ENCODE measurements at regions not wholly inside any gene's neighbourhood (a gene's known extent, or its start where the extent isn't known, plus 50 kb on each side); places are given as distances from the start of the nearest gene placed in this dataset.
"Not testable (repeated sequence)": the region's sequence is repeated elsewhere in the genome, so short reads cannot be mapped to it uniquely, and the experiment has no call there.

DNA sequence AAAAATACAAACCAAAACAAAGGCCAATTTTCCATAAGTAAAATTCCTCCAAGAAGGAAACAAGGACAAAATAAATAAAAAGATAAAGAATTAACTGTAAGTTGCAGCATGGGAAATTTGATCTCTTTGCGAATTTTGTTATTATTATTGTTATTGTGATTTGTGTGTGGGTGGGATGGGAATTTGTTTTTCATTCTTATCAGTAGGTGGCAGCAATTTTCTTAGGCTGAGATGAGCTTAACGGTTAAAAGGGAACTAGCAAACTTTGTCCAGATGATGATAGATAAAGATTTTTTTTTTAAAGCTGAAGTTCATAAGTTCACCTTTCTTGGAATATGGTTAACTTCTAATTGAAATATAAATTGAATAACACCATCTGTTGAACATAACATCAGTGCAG is 83.2 kb upstream of the IL1RAPL2 start:
- Histone ChIP-seq H3K36me3 (ENCODE audit: control insufficient read depth, insufficient read depth, low read length) (no peaks in the 10 kb centered on the region), H2AFZ (no peak overlapping the region), H3K27ac (no peak overlapping the region), H3K9ac (no peak overlapping the region), H3K79me2 (no peaks in the 10 kb centered on the region), H3K9me3 (ENCODE audit: control insufficient read depth, low read length) (no peaks in the 10 kb centered on the region), H3K4me1 (no peaks in the 10 kb centered on the region), H3K4me3 (ENCODE audit: low read depth, low read length) (no peak overlapping the region), H3K4me2 (ENCODE audit: low read length) (no peak overlapping the region), H3K27me3 (ENCODE audit: control insufficient read depth, insufficient read depth, low read length) (no peaks in the 10 kb centered on the region)
- TF ChIP-seq, protein P1, sequence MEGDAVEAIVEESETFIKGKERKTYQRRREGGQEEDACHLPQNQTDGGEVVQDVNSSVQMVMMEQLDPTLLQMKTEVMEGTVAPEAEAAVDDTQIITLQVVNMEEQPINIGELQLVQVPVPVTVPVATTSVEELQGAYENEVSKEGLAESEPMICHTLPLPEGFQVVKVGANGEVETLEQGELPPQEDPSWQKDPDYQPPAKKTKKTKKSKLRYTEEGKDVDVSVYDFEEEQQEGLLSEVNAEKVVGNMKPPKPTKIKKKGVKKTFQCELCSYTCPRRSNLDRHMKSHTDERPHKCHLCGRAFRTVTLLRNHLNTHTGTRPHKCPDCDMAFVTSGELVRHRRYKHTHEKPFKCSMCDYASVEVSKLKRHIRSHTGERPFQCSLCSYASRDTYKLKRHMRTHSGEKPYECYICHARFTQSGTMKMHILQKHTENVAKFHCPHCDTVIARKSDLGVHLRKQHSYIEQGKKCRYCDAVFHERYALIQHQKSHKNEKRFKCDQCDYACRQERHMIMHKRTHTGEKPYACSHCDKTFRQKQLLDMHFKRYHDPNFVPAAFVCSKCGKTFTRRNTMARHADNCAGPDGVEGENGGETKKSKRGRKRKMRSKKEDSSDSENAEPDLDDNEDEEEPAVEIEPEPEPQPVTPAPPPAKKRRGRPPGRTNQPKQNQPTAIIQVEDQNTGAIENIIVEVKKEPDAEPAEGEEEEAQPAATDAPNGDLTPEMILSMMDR (IDR thresholded peaks at IDR 0.05) = no peak

DNA sequence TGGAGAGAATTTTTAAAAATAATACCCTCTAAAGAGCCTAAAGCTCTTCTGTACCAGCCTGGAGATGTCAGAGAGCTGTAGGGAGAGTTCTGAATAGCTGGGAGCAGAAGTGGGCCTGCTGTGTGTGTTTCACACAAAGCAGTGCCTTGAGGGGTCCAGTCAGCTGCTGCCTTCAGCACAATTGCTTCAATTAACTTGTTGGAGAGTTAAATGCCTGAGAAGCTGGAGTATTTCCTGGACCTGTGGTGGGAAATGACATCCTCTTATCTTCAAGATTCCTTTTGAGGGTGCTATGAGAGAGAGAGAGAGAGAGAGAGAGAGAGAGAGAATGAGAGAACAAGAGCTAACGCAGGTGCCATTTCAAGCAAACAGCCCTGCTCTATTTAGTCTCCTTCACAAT is 96.2 kb upstream of the IL1RAPL2 start:
- TF ChIP-seq, protein P1 (IDR thresholded peaks at IDR 0.05) = no peak
- H3K9ac ChIP-seq = no peak overlapping the region

DNA sequence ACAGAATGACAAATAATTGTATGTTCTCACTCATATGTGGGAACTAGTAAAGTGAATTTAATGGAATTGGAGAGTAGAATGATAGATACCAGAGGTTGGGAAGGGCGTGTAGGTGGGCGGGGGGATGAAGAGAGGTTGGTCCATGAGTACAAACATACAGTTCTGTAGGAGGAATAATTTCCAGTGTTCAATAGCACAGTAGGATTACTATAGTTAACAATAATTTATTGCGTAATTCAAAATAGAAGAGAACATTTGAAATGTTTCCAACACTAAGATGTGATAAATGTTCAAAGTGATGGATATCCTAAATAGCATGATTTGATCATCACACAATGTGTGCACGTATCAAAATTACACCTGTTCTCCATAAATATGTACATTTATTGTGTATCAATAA is 106.2 kb upstream of the IL1RAPL2 start:
- Histone ChIP-seq H3K27me3 (ENCODE audit: control insufficient read depth, insufficient read depth, low read length) (no peaks in the 10 kb centered on the region), H2AFZ (no peak overlapping the region), H3K9me3 (ENCODE audit: control insufficient read depth, low read length) (no peaks in the 10 kb centered on the region), H3K9ac (no peak overlapping the region), H3K4me1 (no peaks in the 10 kb centered on the region), H3K36me3 (ENCODE audit: control insufficient read depth, insufficient read depth, low read length) (no peaks in the 10 kb centered on the region), H3K79me2 (no peaks in the 10 kb centered on the region), H3K27ac (no peak overlapping the region), H3K4me3 (ENCODE audit: low read depth, low read length) (no peak overlapping the region), H3K4me2 (ENCODE audit: low read length) (no peak overlapping the region)
- TF ChIP-seq, protein P1 (IDR thresholded peaks at IDR 0.05) = no peak

More for the DNA sequence above, 96.2 kb upstream of the IL1RAPL2 start:
- Histone ChIP-seq H3K36me3 (ENCODE audit: control insufficient read depth, insufficient read depth, low read length) (no peaks in the 10 kb centered on the region), H3K27me3 (ENCODE audit: control insufficient read depth, insufficient read depth, low read length) (no peaks in the 10 kb centered on the region), H3K79me2 (no peaks in the 10 kb centered on the region), H3K4me1 (no peaks in the 10 kb centered on the region), H3K4me2 (ENCODE audit: low read length) (no peak overlapping the region), H3K9me3 (ENCODE audit: control insufficient read depth, low read length) (no peaks in the 10 kb centered on the region), H3K27ac (no peak overlapping the region), H3K4me3 (ENCODE audit: low read depth, low read length) (no peak overlapping the region), H2AFZ (no peak overlapping the region)

DNA sequence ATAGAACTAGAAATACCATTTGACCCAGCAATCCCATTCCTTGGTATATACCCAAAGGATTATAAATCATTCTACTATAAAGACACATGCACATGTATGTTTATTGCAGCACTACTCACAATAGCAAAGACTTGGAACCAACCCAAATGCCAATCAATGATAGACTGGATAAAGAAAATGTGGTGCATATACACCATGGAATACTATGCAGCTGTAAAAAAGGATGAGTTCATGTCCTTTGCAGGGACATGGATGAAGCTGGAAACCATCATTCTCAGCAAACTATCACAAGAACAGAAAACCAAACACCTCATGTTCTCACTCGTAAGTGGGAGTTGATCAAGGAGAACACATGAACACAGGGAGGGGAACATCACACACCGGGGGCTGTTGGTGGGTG is 108.9 kb upstream of the IL1RAPL2 start:
- not testable (repeated sequence) for H3K9me3 ChIP-seq (ENCODE audit: control insufficient read depth, low read length); H3K4me1 ChIP-seq; H3K27me3 ChIP-seq (ENCODE audit: control insufficient read depth, insufficient read depth, low read length); H3K27ac ChIP-seq; H3K4me3 ChIP-seq (ENCODE audit: low read depth, low read length); H2AFZ ChIP-seq; H3K9ac ChIP-seq; H3K4me2 ChIP-seq (ENCODE audit: low read length); H3K36me3 ChIP-seq (ENCODE audit: control insufficient read depth, insufficient read depth, low read length); H3K79me2 ChIP-seq

DNA sequence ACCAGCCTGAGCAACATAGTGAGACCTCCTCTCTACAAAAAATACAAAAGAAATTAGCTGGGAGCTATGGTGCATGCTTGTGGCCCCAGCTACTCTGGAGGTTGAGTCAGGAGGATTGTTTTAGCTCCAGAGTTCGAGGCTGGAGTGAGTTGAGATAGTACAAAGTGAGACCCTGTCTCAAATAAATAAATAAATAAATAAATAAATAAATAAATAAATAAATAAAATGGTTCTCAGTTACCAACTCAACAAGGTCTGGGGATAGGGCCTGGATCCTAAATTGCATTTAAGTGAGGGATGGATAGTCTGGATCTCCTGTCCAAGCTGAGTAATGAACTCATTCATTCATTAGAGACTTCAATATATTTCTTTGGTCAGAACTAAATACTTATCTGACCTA is 115.7 kb upstream of the IL1RAPL2 start:
- no peak overlapping the region for H3K4me2 ChIP-seq (ENCODE audit: low read length)
- TF ChIP-seq, protein P1 (IDR thresholded peaks at IDR 0.05) = no peak
- H3K79me2 ChIP-seq = no peaks in the 10 kb centered on the region
- no peak overlapping the region for H3K27ac ChIP-seq
- no peaks in the 10 kb centered on the region for H3K27me3 ChIP-seq (ENCODE audit: control insufficient read depth, insufficient read depth, low read length)
- no peaks in the 10 kb centered on the region for H3K36me3 ChIP-seq (ENCODE audit: control insufficient read depth, insufficient read depth, low read length)
- H2AFZ ChIP-seq = no peak overlapping the region
- H3K4me3 ChIP-seq (ENCODE audit: low read depth, low read length) = no peak overlapping the region
- no peaks in the 10 kb centered on the region for H3K9me3 ChIP-seq (ENCODE audit: control insufficient read depth, low read length)
- H3K4me1 ChIP-seq = no peaks in the 10 kb centered on the region
- no peak overlapping the region for H3K9ac ChIP-seq

Measured in parathyroid adenoma (tissue), 2 donors.